ENCODE measurements at regions not wholly inside any gene's neighbourhood (a gene's known extent, or its start where the extent isn't known, plus 50 kb on each side); places are given as distances from the start of the nearest gene placed in this dataset.

DNA sequence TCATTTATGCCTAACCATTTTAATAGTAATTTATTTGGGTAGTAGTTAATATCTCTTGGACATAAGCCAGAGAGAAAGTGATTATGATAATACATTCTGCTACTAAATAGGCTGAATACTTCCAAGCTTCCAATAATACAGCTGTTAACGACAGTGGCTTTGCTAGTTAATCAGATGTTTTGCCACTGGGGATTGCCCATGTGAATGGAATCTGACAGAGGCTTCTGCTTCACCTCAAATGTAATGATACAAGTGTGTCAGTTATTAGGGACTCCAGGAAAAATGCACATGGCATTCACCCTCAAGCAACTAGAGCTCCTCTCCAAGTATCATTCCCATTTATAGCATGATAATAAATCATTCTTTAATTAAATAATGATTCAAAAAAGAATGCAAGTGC, 185.0 kb upstream of the TMEFF2 start:
- Histone ChIP-seq H3K27ac (no peak overlapping the region), H3K9me3 (ENCODE audit: severe bottlenecking) (peaks cover 5% of the 10 kb centered on the region)
- TF ChIP-seq, protein P1, sequence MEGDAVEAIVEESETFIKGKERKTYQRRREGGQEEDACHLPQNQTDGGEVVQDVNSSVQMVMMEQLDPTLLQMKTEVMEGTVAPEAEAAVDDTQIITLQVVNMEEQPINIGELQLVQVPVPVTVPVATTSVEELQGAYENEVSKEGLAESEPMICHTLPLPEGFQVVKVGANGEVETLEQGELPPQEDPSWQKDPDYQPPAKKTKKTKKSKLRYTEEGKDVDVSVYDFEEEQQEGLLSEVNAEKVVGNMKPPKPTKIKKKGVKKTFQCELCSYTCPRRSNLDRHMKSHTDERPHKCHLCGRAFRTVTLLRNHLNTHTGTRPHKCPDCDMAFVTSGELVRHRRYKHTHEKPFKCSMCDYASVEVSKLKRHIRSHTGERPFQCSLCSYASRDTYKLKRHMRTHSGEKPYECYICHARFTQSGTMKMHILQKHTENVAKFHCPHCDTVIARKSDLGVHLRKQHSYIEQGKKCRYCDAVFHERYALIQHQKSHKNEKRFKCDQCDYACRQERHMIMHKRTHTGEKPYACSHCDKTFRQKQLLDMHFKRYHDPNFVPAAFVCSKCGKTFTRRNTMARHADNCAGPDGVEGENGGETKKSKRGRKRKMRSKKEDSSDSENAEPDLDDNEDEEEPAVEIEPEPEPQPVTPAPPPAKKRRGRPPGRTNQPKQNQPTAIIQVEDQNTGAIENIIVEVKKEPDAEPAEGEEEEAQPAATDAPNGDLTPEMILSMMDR (IDR thresholded peaks at IDR 0.05; ENCODE audit: low read depth, low read length) = no peak

DNA sequence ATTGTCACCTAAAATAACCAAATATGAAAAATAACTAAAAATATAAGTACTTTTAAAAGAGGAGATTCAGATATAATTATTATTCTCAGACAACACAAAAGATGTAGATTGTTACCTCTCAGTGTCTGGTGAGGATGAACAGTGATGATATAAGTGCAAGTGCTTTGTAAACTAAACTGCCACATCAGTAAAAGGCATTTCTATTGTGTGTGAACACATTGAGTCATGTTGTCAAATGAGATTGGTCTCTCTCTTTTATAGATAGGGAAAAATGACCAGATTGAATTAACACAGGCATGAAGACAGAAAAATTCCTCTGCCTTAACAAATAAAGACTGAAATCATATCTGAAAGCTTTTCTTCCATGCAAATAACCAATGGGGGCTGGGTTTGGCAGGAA, 182.4 kb upstream of the TMEFF2 start:
- no peak overlapping the region for H3K27ac ChIP-seq
- no peak for DNase-seq
- no peaks in the 10 kb centered on the region for H3K27me3 ChIP-seq (ENCODE audit: insufficient read depth, low read depth, severe bottlenecking)
- TF ChIP-seq, protein P1 (IDR thresholded peaks at IDR 0.05; ENCODE audit: low read depth, low read length) = no peak
- no peaks in the 10 kb centered on the region for H3K9me3 ChIP-seq (ENCODE audit: severe bottlenecking)
- no peaks in the 10 kb centered on the region for H3K36me3 ChIP-seq
- H3K4me3 ChIP-seq (ENCODE audit: low read depth, low read length) = no peak overlapping the region

More for the DNA sequence above, 185.0 kb upstream of the TMEFF2 start:
- no peaks in the 10 kb centered on the region for H3K27me3 ChIP-seq (ENCODE audit: insufficient read depth, low read depth, severe bottlenecking)
- no peak for DNase-seq
- H3K4me3 ChIP-seq (ENCODE audit: low read depth, low read length) = no peak overlapping the region
- H3K36me3 ChIP-seq = no peaks in the 10 kb centered on the region

DNA sequence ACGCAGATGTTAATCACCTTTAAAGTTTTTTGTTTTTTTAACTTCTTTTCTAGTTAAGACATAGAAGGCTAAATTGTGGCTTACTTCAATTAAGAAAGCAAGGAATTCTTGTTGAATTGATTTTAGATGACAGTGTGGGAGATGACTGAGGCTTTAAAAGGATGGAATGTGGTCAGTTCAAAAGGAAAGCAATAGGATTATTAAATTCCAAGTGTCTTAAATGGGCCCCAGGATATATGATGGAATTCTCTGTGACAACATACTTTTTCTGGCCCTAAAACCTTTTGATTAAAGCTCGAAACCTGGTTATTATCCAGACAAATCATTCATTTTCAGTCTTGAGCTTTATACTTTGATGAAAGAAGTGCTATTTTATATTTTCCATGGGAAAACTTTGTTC, 179.0 kb upstream of the TMEFF2 start:
- no peak overlapping the region for H3K27ac ChIP-seq
- no peaks in the 10 kb centered on the region for H3K27me3 ChIP-seq (ENCODE audit: insufficient read depth, low read depth, severe bottlenecking)
- DNase-seq = no peak
- no peaks in the 10 kb centered on the region for H3K36me3 ChIP-seq
- no peak overlapping the region for H3K4me3 ChIP-seq (ENCODE audit: low read depth, low read length)
- TF ChIP-seq, protein P1 (IDR thresholded peaks at IDR 0.05; ENCODE audit: low read depth, low read length) = no peak
- H3K9me3 ChIP-seq (ENCODE audit: severe bottlenecking) = no peaks in the 10 kb centered on the region

DNA sequence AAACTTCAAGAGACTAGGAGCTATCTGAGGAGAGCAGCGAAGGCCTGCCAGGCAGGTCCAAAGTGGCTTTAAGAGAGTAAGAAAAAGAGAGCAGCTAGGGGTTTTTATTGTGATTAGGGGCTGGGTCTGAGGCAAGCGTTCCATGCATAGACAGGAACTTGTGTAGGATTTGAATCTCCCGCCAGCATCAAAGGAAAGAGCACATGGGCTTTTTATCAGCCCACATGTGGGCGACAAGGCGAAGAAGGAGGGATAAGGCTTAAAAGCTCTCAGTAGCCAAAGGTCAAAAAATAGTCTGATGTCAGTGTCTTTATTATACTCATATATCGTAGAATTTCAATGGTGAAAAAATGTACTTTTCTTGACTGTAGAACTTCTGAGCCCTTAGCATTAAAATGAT, 178.5 kb upstream of the TMEFF2 start:
- no peak for DNase-seq
- Histone ChIP-seq H3K27me3 (ENCODE audit: insufficient read depth, low read depth, severe bottlenecking) (no peaks in the 10 kb centered on the region), H3K27ac (no peak overlapping the region), H3K36me3 (no peaks in the 10 kb centered on the region), H3K4me3 (ENCODE audit: low read depth, low read length) (no peak overlapping the region), H3K9me3 (ENCODE audit: severe bottlenecking) (no peaks in the 10 kb centered on the region)
- TF ChIP-seq, protein P1 (IDR thresholded peaks at IDR 0.05; ENCODE audit: low read depth, low read length) = no peak

DNA sequence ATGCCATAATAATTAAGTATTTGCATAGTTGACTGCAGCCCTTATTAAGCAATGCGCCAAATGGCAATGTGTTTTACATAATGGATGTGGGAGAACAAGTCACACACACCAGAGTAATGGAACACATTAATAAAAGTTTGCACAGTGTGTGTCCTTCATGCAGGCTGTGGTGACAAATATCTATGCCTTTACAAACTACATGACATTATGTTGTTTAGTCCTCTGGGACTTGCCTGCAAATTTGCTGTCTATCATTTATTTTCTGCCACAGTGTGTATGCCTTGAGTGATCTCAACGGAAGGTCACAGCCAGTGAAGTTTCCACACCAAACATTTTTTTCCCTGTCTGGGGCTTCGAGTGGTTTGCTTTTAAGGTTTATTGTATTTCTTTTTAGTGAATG, 175.2 kb upstream of the TMEFF2 start:
- Histone ChIP-seq H3K9me3 (ENCODE audit: severe bottlenecking) (no peaks in the 10 kb centered on the region), H3K27me3 (ENCODE audit: insufficient read depth, low read depth, severe bottlenecking) (no peaks in the 10 kb centered on the region), H3K27ac (no peak overlapping the region), H3K4me3 (ENCODE audit: low read depth, low read length) (no peak overlapping the region), H3K36me3 (no peaks in the 10 kb centered on the region)
- TF ChIP-seq, protein P1 (IDR thresholded peaks at IDR 0.05; ENCODE audit: low read depth, low read length) = no peak
- no peak for DNase-seq

DNA sequence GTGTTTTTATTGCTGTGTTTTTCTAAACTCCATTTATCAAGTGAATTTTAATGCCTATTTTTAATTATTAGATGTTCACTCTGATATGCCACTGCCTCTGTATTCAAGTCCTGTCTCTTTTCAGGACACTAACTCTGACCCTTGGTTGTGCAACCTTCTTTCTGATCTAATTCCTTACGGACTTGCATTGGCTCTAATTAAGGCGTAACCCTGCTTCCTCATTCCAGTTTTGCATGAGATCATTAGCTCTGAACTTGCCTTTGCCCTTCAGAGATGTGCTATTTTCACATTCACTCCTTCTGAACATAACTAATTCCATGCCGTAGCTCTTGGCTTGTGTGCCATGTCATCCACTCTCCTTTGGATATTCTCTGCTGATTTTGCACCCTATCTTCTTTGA, 162.5 kb upstream of the TMEFF2 start:
- no peaks in the 10 kb centered on the region for H3K36me3 ChIP-seq
- no peak overlapping the region for H3K4me3 ChIP-seq (ENCODE audit: low read depth, low read length)
- no peak overlapping the region for H3K27ac ChIP-seq
- H3K9me3 ChIP-seq (ENCODE audit: severe bottlenecking) = no peaks in the 10 kb centered on the region
- TF ChIP-seq, protein P1 (IDR thresholded peaks at IDR 0.05; ENCODE audit: low read depth, low read length) = no peak
- no peaks in the 10 kb centered on the region for H3K27me3 ChIP-seq (ENCODE audit: insufficient read depth, low read depth, severe bottlenecking)
- no peak for DNase-seq

Measured in WERI-Rb-1 (cell line).